K562 (cell line): ENCODE measurements at regions not wholly inside any gene's neighbourhood (a gene's known extent, or its start where the extent isn't known, plus 50 kb on each side); places are given as distances from the start of the nearest gene placed in this dataset.

Experiments
- CBX1 ChIP-seq: sonication (generic); IDR thresholded peaks from 2 replicates; pipeline ENCODE4 v1.6.1; 2016; ENCODE audit warnings: antibody characterized with exemption, low read depth, mild to moderate bottlenecking
- ELF4 ChIP-seq: fragments of 450-650 bp; formaldehyde crosslinking; IDR thresholded peaks from 2 replicates; pipeline ENCODE4 v1.4.0; 2022; ENCODE audit warnings: missing genetic modification characterization
- FOXK2 ChIP-seq, 2 experiments: fragments of 450-650 bp; IDR thresholded peaks in 1 of 2; conservative IDR thresholded peaks in 1 of 2; 2 replicates each; pipeline ENCODE4 v1.6.1; 2016; ENCODE audit warnings: low read depth in 2 of 2, mild to moderate bottlenecking in 1 of 2
- GTF2A2 ChIP-seq: IDR thresholded peaks from 2 replicates; pipeline ENCODE4 v1.6.1; 2016; ENCODE audit warnings: mild to moderate bottlenecking, missing genetic modification characterization, missing compliant biosample characterization
- KDM2B ChIP-seq: fragments of 250-450 bp; sonication (Bioruptor Pico); IDR thresholded peaks from 2 replicates; pipeline ENCODE4 v1.8.0; 2021; ENCODE audit warnings: mild to moderate bottlenecking, moderate library complexity
- LEF1 ChIP-seq: fragments of 450-650 bp; IDR thresholded peaks from 2 replicates; pipeline ENCODE4 v1.6.1; 2016; ENCODE audit warnings: mild to moderate bottlenecking
- MAX ChIP-seq: sonication (generic); formaldehyde crosslinking; IDR thresholded peaks from 2 replicates; pipeline ENCODE4 v1.9.0; 2022; ENCODE audit warnings: mild to moderate bottlenecking, missing genetic modification reagents
- NONO ChIP-seq, 2 experiments: fragments of 200-400 bp in 1 of 2; fragments of 450-650 bp in 1 of 2; formaldehyde crosslinking in 1 of 2; IDR thresholded peaks; 2 replicates each; pipeline ENCODE4 v1.6.1; 2017; ENCODE audit warnings: low read depth in 2 of 2, mild to moderate bottlenecking in 2 of 2, moderate library complexity in 2 of 2, low read length in 1 of 2
- NR2C2 ChIP-seq, 2 experiments: fragments of 200-800 bp in 1 of 2; sonication (Bioruptor generic) in 1 of 2; sonication (generic) in 1 of 2; formaldehyde crosslinking in 1 of 2; IDR thresholded peaks; 2 replicates each; pipeline versions ENCODE4 v1.6.1 to v1.8.0; 2016 to 2022; ENCODE audit warnings: mild to moderate bottlenecking in 1 of 2, missing compliant biosample characterization in 1 of 2, missing genetic modification characterization in 1 of 2, missing genetic modification reagents in 1 of 2
- POLR3G ChIP-seq: IDR thresholded peaks from 2 replicates; pipeline ENCODE4 v1.6.1; 2011; ENCODE audit not compliant: insufficient read length, insufficient replicate concordance; ENCODE audit errors: extremely low read depth
- RBM17 ChIP-seq: fragments of 200-400 bp; formaldehyde crosslinking; IDR thresholded peaks from 2 replicates; pipeline ENCODE4 v1.6.1; 2017; ENCODE audit warnings: low read depth, mild to moderate bottlenecking, low read length, borderline replicate concordance
- SOX6 ChIP-seq: fragments of 450-650 bp; IDR thresholded peaks from 2 replicates; pipeline ENCODE4 v1.6.1; 2014; ENCODE audit warnings: mild to moderate bottlenecking
- TEAD2 ChIP-seq: fragments of 450-650 bp; IDR thresholded peaks from 2 replicates; pipeline ENCODE4 v1.6.1; 2016; ENCODE audit warnings: missing genetic modification characterization, control low read depth, missing compliant biosample characterization
- XRCC3 ChIP-seq: fragments of 450-650 bp; IDR thresholded peaks from 2 replicates; pipeline ENCODE4 v1.6.1; 2017; ENCODE audit warnings: mild to moderate bottlenecking, moderate library complexity
- ZBED1 ChIP-seq: IDR thresholded peaks from 2 replicates; pipeline ENCODE4 v1.6.1; 2014
- ZBTB1 ChIP-seq: sonication (generic); formaldehyde crosslinking; IDR thresholded peaks from 2 replicates; pipeline ENCODE4 v1.8.1; 2023; ENCODE audit warnings: missing genetic modification reagents, low read depth, mild to moderate bottlenecking, borderline replicate concordance
- ZNF134 ChIP-seq: fragments of 250-450 bp; sonication (Bioruptor Pico); conservative IDR thresholded peaks from 2 replicates; pipeline ENCODE4 v1.4.0; 2020
- ZNF23 ChIP-seq: fragments of 250-450 bp; sonication (Bioruptor Pico); IDR thresholded peaks from 2 replicates; pipeline ENCODE4 v1.4.0; 2020; ENCODE audit warnings: mild to moderate bottlenecking
- ZNF280B ChIP-seq: fragments of 250-450 bp; sonication (Bioruptor Pico); IDR thresholded peaks from 2 replicates; pipeline ENCODE4 v1.5.1; 2021; ENCODE audit warnings: mild to moderate bottlenecking
- TF ChIP-seq, protein P1 (sequence below): fragments of 450-650 bp; formaldehyde crosslinking; IDR thresholded peaks from 2 replicates; pipeline ENCODE4 v1.4.0; 2022; ENCODE audit warnings: mild to moderate bottlenecking, moderate library complexity
- TF ChIP-seq, protein P2 (sequence below): fragments of 250-450 bp; sonication (Bioruptor Pico); IDR thresholded peaks from 2 replicates; pipeline ENCODE4 v1.8.0; 2022; ENCODE audit warnings: inconsistent platforms
- TF ChIP-seq, protein P3 (sequence below): fragments of 250-450 bp; sonication (Bioruptor Pico); IDR thresholded peaks from 2 replicates; pipeline ENCODE4 v1.5.0; 2022; ENCODE audit warnings: mild to moderate bottlenecking

GRCh38 chr3:155018621-155019330 is 61.3 kb upstream of the MME start (continued):
- TF ChIP-seq ZNF280B (no peak), ELF4 (CRISPR knock-in tag) (no peak), ZNF23 (CRISPR knock-in tag) (no peak), NONO (IDR thresholded peaks at IDR 0.05; ENCODE audit: low read depth in 2 of 2, low read length in 1 of 2) (no peak), GTF2A2 (no peak), TEAD2 (tag) (0 out of 2 replicates have a peak, but pooled peaks have one; percentile 4), NR2C2 (CRISPR knock-in tag; IDR thresholded peaks at IDR 0.05) (no peak), NR2C2 (tag; IDR thresholded peaks at IDR 0.05) (peak; percentile 53), LEF1 (peak; percentile 74; the same call in 1 of the 2 replicates), KDM2B (CRISPR knock-in tag) (no peak), ZNF134 (CRISPR knock-in tag) (no peak), RBM17 (no peak), XRCC3 (no peak), POLR3G (no peak), CBX1 (no peak), SOX6 (peak; percentile 92), ZBTB1 (CRISPR knock-in tag) (no peak), FOXK2 (conservative IDR thresholded peaks at IDR 0.05 in 1 of 2, IDR thresholded peaks at IDR 0.05 in 1 of 2; ENCODE audit: low read depth in 2 of 2) (peak; percentile 63 to 69; a peak in 1 of 4 replicates), MAX (CRISPR knock-in tag) (no peak), ZBED1 (peak; percentile 68; the same call in 1 of the 2 replicates)
- TF ChIP-seq, protein P1, sequence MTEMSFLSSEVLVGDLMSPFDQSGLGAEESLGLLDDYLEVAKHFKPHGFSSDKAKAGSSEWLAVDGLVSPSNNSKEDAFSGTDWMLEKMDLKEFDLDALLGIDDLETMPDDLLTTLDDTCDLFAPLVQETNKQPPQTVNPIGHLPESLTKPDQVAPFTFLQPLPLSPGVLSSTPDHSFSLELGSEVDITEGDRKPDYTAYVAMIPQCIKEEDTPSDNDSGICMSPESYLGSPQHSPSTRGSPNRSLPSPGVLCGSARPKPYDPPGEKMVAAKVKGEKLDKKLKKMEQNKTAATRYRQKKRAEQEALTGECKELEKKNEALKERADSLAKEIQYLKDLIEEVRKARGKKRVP (CRISPR knock-in tag) = peak; percentile 76; the same call in 1 of the 2 replicates
- TF ChIP-seq, protein P2, sequence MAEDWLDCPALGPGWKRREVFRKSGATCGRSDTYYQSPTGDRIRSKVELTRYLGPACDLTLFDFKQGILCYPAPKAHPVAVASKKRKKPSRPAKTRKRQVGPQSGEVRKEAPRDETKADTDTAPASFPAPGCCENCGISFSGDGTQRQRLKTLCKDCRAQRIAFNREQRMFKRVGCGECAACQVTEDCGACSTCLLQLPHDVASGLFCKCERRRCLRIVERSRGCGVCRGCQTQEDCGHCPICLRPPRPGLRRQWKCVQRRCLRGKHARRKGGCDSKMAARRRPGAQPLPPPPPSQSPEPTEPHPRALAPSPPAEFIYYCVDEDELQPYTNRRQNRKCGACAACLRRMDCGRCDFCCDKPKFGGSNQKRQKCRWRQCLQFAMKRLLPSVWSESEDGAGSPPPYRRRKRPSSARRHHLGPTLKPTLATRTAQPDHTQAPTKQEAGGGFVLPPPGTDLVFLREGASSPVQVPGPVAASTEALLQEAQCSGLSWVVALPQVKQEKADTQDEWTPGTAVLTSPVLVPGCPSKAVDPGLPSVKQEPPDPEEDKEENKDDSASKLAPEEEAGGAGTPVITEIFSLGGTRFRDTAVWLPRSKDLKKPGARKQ = no peak
- TF ChIP-seq, protein P3, sequence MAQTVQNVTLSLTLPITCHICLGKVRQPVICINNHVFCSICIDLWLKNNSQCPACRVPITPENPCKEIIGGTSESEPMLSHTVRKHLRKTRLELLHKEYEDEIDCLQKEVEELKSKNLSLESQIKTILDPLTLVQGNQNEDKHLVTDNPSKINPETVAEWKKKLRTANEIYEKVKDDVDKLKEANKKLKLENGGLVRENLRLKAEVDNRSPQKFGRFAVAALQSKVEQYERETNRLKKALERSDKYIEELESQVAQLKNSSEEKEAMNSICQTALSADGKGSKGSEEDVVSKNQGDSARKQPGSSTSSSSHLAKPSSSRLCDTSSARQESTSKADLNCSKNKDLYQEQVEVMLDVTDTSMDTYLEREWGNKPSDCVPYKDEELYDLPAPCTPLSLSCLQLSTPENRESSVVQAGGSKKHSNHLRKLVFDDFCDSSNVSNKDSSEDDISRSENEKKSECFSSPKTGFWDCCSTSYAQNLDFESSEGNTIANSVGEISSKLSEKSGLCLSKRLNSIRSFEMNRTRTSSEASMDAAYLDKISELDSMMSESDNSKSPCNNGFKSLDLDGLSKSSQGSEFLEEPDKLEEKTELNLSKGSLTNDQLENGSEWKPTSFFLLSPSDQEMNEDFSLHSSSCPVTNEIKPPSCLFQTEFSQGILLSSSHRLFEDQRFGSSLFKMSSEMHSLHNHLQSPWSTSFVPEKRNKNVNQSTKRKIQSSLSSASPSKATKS (CRISPR knock-in tag) = no peak
